Loucy (cell line): ENCODE measurements at regions not wholly inside any gene's neighbourhood (a gene's known extent, or its start where the extent isn't known, plus 50 kb on each side); places are given as distances from the start of the nearest gene placed in this dataset.
"Not testable (repeated sequence)": the region's sequence is repeated elsewhere in the genome, so short reads cannot be mapped to it uniquely, and the experiment has no call there.

Experiments
- H2AFZ ChIP-seq: fragments of 200-600 bp; sonication (generic); 2 replicates; pipeline ENCODE4 v1.6.0; 2016; ENCODE audit warnings: antibody characterized with exemption, mild to moderate bottlenecking, low read length, moderate library complexity
- H3F3A ChIP-seq: fragments of 200-600 bp; 2 replicates; pipeline ENCODE4 v1.6.0; 2016; ENCODE audit warnings: antibody characterized with exemption, low read depth, mild to moderate bottlenecking
- H3K27me3 ChIP-seq: fragments of 200-600 bp; sonication (generic); 2 replicates; pipeline ENCODE4 v1.6.1; 2014; ENCODE audit warnings: low read length, mild to moderate bottlenecking; ENCODE audit not compliant: insufficient read depth, poor library complexity, severe bottlenecking
- H3K36me3 ChIP-seq: fragments of 200-600 bp; sonication (generic); 2 replicates; pipeline ENCODE4 v1.6.1; 2016; ENCODE audit warnings: low read length; ENCODE audit not compliant: insufficient read depth
- H3K4me1 ChIP-seq: fragments of 200-600 bp; sonication (generic); 2 replicates; pipeline ENCODE4 v1.5.1; 2014; ENCODE audit warnings: low read length, mild to moderate bottlenecking; ENCODE audit not compliant: insufficient read depth, poor library complexity, severe bottlenecking
- H3K4me2 ChIP-seq: fragments of 200-600 bp; sonication (generic); 2 replicates; pipeline ENCODE4 v1.6.0; 2014; ENCODE audit warnings: antibody characterized with exemption, low read length, low read depth, mild to moderate bottlenecking; ENCODE audit not compliant: poor library complexity, severe bottlenecking
- H3K4me3 ChIP-seq: fragments of 200-600 bp; sonication (generic); 2 replicates; pipeline ENCODE4 v1.5.1; 2014; ENCODE audit warnings: low read length, mild to moderate bottlenecking, mixed read lengths; ENCODE audit not compliant: poor library complexity, severe bottlenecking
- H3K79me2 ChIP-seq: fragments of 200-600 bp; sonication (generic); 2 replicates; pipeline ENCODE4 v1.6.1; 2014; ENCODE audit warnings: low read length; ENCODE audit not compliant: insufficient read depth
- H3K9ac ChIP-seq: fragments of 200-600 bp; sonication (generic); 2 replicates; pipeline ENCODE4 v1.6.0; 2014; ENCODE audit warnings: mild to moderate bottlenecking, low read depth, low read length, moderate library complexity; ENCODE audit not compliant: poor library complexity, severe bottlenecking
- H3K9me2 ChIP-seq: fragments of 200-600 bp; sonication (generic); replicated peaks from 2 replicates; pipeline ENCODE4 v1.6.1; 2016; ENCODE audit warnings: low read depth, low read length, mixed read lengths
- H3K9me3 ChIP-seq: fragments of 200-600 bp; sonication (generic); 2 replicates; pipeline ENCODE4 v1.6.1; 2014; ENCODE audit warnings: mild to moderate bottlenecking, antibody characterized with exemption, low read length, low read depth; ENCODE audit not compliant: insufficient read depth
- H4K20me1 ChIP-seq: fragments of 200-600 bp; sonication (generic); 2 replicates; pipeline ENCODE4 v1.6.0; 2014; ENCODE audit warnings: antibody characterized with exemption, low read length, mild to moderate bottlenecking; ENCODE audit not compliant: insufficient read depth, poor library complexity, severe bottlenecking
- EZH2phosphoT487 ChIP-seq: fragments of 200-600 bp; IDR thresholded peaks from 2 replicates; pipeline ENCODE4 v1.6.1; 2018; ENCODE audit warnings: antibody characterized with exemption, mild to moderate bottlenecking, moderate library complexity, borderline replicate concordance
- TF ChIP-seq, protein P1 (sequence below): fragments of 200-600 bp; sonication (generic); conservative IDR thresholded peaks from 2 replicates; pipeline ENCODE4 v1.5.1; 2014; ENCODE audit warnings: mild to moderate bottlenecking, antibody characterized with exemption, low read length

DNA sequence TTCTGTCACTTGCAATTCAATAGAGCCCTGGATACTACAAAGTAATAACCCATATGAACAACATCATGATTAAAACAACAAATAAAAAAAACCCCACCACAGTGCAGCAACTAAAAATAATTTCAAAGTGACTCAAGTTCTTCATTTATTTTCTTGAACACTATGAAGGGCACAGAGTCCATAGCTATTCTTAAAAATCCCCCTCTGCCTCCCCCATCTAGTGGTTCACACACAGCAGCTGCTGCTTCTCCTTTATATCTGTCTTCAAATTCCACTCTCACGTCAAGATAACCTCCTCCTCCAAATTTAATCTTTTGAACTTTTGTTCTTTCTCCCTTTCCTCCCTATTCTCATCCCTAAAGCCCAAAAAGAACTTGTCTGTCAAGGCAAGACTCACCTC, 591.3 kb downstream of the ZEB2 start:
- H3K4me1 ChIP-seq: no peaks in the 10 kb centered on the region
- no peak overlapping the region for H3K9ac ChIP-seq
- H4K20me1 ChIP-seq: no peaks in the 10 kb centered on the region
- no peaks in the 10 kb centered on the region for H3F3A ChIP-seq
- H3K36me3 ChIP-seq: no peaks in the 10 kb centered on the region
- H3K4me3 ChIP-seq: no peak overlapping the region
- no peak overlapping the region for H3K4me2 ChIP-seq
- TF ChIP-seq EZH2phosphoT487: no peak
- TF ChIP-seq, protein P1, sequence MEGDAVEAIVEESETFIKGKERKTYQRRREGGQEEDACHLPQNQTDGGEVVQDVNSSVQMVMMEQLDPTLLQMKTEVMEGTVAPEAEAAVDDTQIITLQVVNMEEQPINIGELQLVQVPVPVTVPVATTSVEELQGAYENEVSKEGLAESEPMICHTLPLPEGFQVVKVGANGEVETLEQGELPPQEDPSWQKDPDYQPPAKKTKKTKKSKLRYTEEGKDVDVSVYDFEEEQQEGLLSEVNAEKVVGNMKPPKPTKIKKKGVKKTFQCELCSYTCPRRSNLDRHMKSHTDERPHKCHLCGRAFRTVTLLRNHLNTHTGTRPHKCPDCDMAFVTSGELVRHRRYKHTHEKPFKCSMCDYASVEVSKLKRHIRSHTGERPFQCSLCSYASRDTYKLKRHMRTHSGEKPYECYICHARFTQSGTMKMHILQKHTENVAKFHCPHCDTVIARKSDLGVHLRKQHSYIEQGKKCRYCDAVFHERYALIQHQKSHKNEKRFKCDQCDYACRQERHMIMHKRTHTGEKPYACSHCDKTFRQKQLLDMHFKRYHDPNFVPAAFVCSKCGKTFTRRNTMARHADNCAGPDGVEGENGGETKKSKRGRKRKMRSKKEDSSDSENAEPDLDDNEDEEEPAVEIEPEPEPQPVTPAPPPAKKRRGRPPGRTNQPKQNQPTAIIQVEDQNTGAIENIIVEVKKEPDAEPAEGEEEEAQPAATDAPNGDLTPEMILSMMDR: no peak
- no peaks in the 10 kb centered on the region for H3K9me2 ChIP-seq
- no peaks in the 10 kb centered on the region for H3K27me3 ChIP-seq
- no peaks in the 10 kb centered on the region for H3K79me2 ChIP-seq
- H3K9me3 ChIP-seq: no peaks in the 10 kb centered on the region
- H2AFZ ChIP-seq: no peak overlapping the region

DNA sequence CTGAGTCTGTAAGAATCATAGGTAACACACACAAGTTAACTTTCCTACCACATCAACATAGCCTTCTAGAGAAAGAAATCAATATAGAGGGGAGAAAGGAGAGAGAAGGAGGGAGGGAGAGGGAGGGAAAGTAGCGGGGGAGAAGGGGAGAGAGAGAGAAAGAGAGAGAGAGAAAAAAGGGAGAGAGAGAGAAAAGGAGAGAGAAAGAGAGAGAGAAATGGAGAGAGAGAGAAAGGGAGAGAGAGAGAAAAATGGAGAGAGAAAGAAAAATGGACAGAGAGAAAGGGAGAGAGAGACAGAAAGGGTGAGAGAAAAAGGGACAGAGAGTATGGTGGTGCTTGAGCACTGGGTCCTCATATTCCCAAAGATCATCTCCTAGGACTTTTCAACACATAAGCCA, 591.7 kb downstream of the ZEB2 start:
- no peaks in the 10 kb centered on the region for H4K20me1 ChIP-seq
- H3F3A ChIP-seq: no peaks in the 10 kb centered on the region
- no peaks in the 10 kb centered on the region for H3K36me3 ChIP-seq
- no peaks in the 10 kb centered on the region for H3K4me1 ChIP-seq
- TF ChIP-seq, protein P1: no peak
- no peak for TF ChIP-seq EZH2phosphoT487
- H3K27me3 ChIP-seq: no peaks in the 10 kb centered on the region
- H2AFZ ChIP-seq: no peak overlapping the region
- H3K4me3 ChIP-seq: no peak overlapping the region
- H3K4me2 ChIP-seq: no peak overlapping the region
- H3K79me2 ChIP-seq: no peaks in the 10 kb centered on the region
- no peaks in the 10 kb centered on the region for H3K9me2 ChIP-seq
- H3K9ac ChIP-seq: no peak overlapping the region
- H3K9me3 ChIP-seq: no peaks in the 10 kb centered on the region

DNA sequence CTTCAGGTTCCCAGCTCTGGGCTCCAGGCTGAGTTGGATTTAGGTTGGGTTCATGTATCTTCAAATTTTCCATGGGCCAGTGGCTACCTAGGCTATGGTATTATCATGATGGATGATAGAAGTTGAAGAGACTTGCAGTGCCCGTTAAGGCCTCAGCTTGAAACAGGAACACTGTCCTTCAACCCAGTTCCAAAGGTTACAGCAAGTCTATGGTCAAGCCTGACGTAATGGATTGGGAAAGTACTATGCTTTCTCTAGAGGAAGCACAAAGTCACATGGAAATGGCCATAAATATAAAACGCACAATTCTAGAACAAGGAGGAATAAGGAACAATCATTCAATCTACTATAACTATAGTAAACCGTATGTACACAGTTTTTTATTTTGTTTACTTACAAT, 593.2 kb downstream of the ZEB2 start:
- no peaks in the 10 kb centered on the region for H3K4me1 ChIP-seq
- H3K4me3 ChIP-seq: no peak overlapping the region
- no peak for TF ChIP-seq EZH2phosphoT487
- TF ChIP-seq, protein P1: no peak
- H3K9me2 ChIP-seq: no peaks in the 10 kb centered on the region
- no peaks in the 10 kb centered on the region for H3K9me3 ChIP-seq
- no peak overlapping the region for H3K4me2 ChIP-seq
- no peaks in the 10 kb centered on the region for H3K36me3 ChIP-seq
- H3K27me3 ChIP-seq: no peaks in the 10 kb centered on the region
- H3K9ac ChIP-seq: no peak overlapping the region
- no peaks in the 10 kb centered on the region for H3F3A ChIP-seq
- no peaks in the 10 kb centered on the region for H4K20me1 ChIP-seq
- H3K79me2 ChIP-seq: no peaks in the 10 kb centered on the region
- no peak overlapping the region for H2AFZ ChIP-seq

DNA sequence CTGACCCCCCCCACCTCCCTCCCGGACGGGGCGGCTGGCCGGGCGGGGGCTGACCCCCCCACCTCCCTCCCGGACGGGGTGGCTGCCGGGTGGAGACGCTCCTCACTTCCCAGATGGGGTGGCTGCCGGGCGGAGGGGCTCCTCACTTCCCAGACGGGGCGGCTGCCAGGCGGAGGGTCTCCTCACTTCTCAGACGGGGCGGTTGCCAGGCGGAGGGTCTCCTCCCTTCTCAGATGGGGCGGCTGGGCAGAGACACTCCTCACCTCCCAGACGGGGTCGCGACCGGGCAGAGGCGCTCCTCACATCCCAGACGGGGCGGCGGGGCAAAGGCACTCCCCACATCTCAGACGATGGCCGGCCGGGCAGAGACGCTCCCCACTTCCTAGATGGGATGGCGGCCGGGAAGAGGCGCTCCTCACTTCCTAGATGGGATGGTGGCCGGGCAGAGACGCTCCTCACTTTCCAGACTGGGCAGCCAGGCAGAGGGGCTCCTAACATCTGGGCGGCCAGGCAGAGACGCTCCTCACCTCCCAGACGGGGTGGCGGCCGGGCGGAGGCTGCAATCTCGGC, 597.6 kb downstream of the ZEB2 start:
- H3K4me2 ChIP-seq, H3K9me3 ChIP-seq, H3K27me3 ChIP-seq, H2AFZ ChIP-seq, H3K4me1 ChIP-seq, H3K4me3 ChIP-seq, H3K9ac ChIP-seq, H4K20me1 ChIP-seq, H3K36me3 ChIP-seq, H3K9me2 ChIP-seq, H3K79me2 ChIP-seq, H3F3A ChIP-seq: not testable (repeated sequence)
